ENCODE measurements at regions not wholly inside any gene's neighbourhood (a gene's known extent, or its start where the extent isn't known, plus 50 kb on each side); places are given as distances from the start of the nearest gene placed in this dataset.

DNA sequence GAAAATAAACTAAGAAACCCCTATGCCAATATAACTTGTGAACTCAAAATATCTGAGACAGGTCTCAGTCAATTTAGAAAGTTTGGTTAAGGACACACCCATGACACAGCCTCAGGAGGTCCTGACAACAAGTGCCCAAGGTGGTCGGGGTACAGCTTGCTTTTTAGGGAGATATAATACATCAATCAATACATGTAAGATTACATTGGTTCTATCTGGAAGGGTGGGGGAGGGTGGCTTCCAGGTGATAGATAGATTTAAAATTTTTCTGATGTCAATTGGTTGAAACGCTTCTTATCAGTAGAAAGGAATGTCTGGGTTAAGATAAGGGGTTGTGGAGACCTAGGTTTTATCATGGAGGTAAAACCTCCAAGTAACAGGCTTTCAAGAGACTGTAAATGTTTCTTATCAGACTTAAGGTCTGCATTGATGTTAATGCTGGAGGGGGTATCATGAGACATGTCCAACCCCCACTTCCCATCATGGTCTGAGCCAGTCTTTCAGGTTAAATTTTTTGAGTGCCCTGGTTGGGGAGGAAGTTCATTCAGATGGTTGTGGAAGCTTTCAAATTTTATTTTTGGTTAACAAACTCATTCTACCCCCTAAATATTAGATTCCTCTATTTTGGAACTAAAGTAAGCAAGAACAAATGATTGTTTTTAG lies 82.0 kb upstream of the RASSF8 start:
- no peak overlapping the region for H3K4me3 ChIP-seq (ENCODE audit: low read depth, low read length)
- TF ChIP-seq, protein P1, sequence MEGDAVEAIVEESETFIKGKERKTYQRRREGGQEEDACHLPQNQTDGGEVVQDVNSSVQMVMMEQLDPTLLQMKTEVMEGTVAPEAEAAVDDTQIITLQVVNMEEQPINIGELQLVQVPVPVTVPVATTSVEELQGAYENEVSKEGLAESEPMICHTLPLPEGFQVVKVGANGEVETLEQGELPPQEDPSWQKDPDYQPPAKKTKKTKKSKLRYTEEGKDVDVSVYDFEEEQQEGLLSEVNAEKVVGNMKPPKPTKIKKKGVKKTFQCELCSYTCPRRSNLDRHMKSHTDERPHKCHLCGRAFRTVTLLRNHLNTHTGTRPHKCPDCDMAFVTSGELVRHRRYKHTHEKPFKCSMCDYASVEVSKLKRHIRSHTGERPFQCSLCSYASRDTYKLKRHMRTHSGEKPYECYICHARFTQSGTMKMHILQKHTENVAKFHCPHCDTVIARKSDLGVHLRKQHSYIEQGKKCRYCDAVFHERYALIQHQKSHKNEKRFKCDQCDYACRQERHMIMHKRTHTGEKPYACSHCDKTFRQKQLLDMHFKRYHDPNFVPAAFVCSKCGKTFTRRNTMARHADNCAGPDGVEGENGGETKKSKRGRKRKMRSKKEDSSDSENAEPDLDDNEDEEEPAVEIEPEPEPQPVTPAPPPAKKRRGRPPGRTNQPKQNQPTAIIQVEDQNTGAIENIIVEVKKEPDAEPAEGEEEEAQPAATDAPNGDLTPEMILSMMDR (IDR thresholded peaks at IDR 0.05; ENCODE audit: low read depth, low read length), result no peak

GRCh38 chr12:25877446-25877845 lies 81.0 kb upstream of the RASSF8 start:
- no peak overlapping the region for H3K4me3 ChIP-seq (ENCODE audit: low read depth, low read length)
- TF ChIP-seq, protein P1 (IDR thresholded peaks at IDR 0.05; ENCODE audit: low read depth, low read length), result no peak

GRCh38 chr12:25882266-25882665 lies 76.2 kb upstream of the RASSF8 start:
- H3K4me3 ChIP-seq (ENCODE audit: low read depth, low read length), result no peak overlapping the region
- TF ChIP-seq, protein P1 (IDR thresholded peaks at IDR 0.05; ENCODE audit: low read depth, low read length), result no peak

DNA sequence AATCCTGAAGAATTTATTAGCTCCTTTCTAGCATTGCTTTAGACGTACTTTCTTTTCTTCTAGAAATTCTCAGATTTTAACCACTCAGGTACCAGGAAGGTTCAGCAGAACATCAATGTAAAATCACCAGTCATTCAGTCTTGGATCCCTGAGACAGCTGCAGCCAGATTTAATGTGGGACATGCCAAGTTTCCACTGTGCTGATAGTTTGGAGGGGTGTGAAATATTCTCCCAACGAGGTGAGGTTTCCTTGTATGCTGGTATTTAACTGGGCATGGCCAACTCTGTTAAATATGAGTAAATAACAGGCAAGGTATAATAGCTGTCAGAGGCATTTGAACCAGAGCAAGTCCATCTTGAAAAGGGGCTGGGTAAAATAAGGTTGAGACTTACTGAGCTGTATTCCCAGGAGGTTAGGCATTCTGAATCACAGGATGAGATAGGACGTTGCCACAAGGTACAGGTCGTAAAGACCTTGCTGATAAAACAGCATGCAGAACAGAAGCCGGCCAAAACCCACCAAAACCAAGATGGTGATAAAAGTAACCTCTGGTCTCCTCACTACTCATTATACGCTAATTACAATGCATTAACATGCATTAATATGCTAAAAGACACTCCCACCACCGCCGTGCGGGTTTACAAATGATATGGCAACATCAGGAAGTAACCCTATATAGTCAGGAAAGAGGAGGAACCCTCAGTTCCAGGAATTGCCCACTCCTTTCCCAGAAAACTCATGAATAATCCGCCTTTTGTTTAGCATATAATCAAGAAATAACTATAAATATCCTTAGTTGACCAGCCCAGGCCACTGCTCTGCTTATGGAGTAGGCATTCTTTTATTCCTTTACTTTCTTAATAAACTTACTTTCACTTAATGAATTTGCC lies 75.2 kb upstream of the RASSF8 start:
- H3K4me3 ChIP-seq (ENCODE audit: low read depth, low read length), result no peak overlapping the region
- TF ChIP-seq, protein P1 (IDR thresholded peaks at IDR 0.05; ENCODE audit: low read depth, low read length), result no peak

GRCh38 chr12:25884024-25884919 lies 74.2 kb upstream of the RASSF8 start:
- TF ChIP-seq, protein P1 (IDR thresholded peaks at IDR 0.05; ENCODE audit: low read depth, low read length), result no peak
- no peak overlapping the region for H3K4me3 ChIP-seq (ENCODE audit: low read depth, low read length)

GRCh38 chr12:25884920-25885234 lies 73.6 kb upstream of the RASSF8 start:
- TF ChIP-seq, protein P1 (IDR thresholded peaks at IDR 0.05; ENCODE audit: low read depth, low read length), result no peak
- H3K4me3 ChIP-seq (ENCODE audit: low read depth, low read length), result no peak overlapping the region
